HG02870 (cell line): ENCODE measurements at regions not wholly inside any gene's neighbourhood (a gene's known extent, or its start where the extent isn't known, plus 50 kb on each side); places are given as distances from the start of the nearest gene placed in this dataset.

ENCODE experiments used
- ATAC-seq: cut with Tn5 transposase; IDR thresholded peaks from one replicate; pipeline ENCODE4 v1.9.1; 2021; ENCODE audit warnings: mild to moderate bottlenecking, moderate library complexity; ENCODE audit not compliant: unreplicated experiment

DNA sequence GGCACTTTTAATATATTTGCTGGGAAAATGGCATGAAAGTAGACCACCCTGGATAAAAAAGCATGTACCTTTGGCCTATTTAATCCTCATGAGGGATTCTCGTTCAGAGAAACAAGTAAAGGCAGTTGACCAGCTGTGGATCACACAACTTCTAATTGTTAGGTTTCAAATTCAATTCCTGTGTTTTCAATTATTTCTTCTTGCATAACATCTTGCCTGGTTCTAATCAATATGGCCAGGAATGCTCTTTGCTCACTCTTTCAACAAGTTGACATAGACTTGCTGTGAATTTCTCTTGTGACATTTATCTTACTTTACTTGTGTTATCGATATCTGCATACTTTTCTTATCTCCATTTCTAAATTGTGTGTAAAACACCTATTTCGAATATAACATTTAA lies 211.8 kb downstream of the SLC7A11 start:
- ATAC-seq, result no peak

DNA sequence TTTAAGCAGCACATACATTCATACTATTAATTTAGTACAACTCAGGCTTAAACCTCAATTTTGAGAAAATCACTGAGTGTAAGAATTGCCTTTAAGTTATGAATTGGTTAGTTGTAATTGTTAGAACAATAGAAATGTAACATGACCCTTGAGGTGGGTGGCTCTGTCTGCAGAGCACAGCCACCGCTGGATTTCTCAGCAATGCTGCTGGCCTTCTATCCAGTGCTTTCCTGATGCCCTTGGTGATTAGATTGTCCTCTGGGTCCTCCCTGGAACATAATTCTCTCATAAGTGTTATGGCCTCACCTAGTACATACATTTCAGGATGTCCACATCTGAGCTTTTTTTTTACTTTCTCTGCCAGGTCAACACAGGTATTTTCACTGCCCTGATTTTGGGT lies 213.2 kb downstream of the SLC7A11 start:
- no peak for ATAC-seq

DNA sequence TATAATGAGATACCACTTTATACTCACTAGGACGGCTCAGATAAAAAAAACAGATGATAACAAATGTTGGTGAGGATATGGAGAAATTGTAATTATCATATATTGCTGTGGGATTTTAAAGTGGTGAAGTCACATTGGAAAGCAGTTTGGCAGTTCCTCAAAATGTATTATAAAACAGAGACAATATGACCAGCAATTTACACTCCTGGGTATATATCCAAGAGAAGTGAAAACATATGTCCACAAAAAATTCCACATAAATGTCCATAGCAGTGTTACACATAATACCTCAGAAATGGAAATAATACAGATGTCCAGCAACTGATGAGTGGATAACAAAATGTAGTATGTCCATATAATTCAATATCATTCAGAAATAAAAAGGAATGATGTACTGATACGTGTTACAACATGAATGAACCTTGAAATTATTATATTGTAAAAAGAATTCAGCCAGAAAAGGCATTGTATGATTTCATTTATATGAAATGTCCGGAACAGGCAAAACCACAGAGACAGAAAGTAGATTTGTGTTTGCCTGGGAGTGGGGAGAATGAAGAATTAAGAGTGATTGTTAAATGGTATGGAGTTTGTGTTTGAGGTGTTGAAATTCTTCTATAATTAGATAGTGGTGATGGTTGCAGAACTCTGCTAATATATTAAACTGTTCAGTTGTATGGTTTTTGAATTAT lies 220.9 kb downstream of the SLC7A11 start:
- no peak for ATAC-seq

DNA sequence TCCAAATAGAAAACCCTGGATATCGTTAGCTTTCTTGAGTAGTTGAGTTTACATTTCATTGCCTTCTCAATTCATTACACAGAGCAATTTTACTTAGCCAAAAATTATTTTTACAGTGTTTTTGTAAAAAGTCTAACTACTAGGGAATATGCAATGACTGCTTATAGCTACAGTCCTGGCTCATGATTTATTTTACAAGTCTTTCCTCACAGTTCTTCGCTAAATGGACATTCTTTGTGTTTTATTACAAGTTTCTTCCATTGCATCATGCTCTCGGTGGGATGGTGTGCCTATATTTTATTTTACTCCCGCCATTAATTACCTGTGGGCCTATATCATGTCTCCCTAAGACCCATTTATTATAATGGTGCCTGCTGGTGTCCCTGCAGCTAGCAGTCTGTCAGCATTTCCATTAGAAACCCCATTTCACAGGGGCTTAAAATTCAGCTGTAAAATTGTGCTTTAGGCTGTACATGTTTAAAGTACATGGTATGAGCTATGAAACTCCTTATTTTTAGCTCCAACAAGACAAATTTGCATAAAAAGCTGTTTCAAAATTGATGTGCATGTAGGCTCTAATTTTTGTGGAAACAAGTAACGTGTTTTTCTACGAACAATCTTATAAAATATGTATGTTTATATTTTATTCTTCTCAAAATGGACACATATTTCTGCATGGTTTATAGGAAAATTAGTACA lies 227.4 kb downstream of the SLC7A11 start:
- ATAC-seq, result no peak

DNA sequence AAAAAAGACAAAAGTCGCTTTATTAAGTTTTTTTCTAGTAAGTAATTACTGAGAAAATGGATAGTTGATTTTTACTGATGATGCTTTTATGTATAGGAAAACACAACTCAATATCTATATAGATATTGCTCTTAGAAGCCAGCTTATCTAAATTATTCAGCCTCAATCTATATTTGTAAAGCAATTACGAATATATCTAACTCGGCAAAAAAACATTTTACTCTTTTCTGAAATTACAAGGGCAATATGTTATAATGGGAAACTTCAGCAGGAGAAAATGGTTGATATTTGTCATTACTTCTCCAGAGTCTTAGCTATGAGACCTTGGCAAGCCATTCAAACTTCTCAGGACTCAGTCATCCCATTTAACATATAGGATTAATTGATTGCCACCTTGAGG lies 228.5 kb downstream of the SLC7A11 start:
- ATAC-seq, result no peak

DNA sequence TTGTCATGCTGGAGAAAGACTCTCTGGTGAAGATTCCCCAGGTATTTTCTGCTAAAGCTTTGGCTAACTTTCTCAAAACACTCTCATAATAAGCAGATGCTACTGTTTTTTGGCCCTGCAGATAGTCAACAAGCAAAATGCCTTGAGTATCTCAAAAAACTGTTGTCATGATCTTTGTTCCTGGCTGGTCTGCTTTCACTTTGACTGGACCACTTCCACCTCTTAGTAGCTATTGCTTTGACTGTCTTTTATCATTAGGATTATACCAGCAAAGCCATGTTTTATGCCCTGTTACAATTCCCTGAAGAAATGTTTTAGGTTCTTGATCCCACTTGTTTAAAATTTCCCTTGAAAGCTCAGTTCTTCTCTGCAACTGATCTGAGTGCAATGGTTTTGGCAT lies 231.5 kb downstream of the SLC7A11 start:
- ATAC-seq, result peak; percentile 85

DNA sequence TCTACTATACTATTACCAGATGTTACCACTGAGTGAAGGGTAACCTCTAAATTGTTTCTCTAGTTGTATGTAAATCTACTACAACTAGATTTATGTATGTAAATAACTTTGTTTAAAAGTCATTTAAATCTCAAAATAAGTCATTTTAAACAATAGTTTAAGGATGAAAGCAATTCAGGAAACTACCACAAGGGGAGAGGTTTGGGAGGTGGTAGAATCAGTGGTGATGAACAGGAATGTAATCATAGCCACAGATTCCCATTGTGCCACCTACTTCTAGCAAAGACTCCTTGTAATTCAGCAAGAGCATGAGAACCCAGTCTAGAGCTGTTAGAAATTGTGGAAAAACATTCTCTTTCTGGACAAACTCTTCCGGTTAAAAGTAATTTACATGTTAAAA lies 234.6 kb downstream of the SLC7A11 start:
- no peak for ATAC-seq

DNA sequence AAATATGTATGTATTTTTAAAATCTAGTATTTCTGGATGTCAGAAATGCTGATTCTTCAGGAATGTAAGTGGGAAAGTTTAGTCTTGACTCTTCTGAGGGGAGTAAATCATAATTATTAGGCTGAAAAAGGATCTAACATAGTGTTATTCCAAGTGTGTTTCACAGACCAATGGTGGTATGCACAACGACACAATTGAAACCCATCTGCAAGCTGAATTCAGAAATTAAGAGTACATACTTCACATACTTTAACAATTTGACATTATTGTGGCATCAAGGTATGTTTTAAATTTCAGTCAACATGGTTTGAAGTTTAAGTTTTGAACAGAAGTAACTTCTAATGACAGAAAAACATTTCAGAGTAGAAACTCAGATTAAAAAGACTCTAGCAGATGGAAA lies 236.7 kb downstream of the SLC7A11 start:
- ATAC-seq, result no peak

DNA sequence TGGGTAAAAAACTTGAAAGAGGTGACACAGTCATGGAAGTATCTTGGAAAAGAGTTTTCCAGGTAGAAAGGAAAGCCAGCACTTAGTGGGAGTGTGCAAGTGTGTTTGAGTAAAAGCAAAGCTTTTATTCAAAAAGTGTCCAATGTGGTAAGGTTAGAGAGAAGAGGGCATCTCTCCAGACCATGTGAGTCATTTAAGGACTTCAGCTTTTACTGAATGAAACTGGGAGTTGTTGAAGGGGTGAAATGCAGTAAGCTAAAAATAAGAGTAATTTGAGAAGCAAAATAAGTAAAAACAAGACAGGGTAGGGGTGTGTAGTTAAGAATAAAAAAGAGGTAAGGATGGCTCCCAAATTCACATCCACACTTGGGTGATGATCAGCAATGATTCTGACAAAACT lies 238.9 kb downstream of the SLC7A11 start:
- peak; percentile 100 for ATAC-seq

DNA sequence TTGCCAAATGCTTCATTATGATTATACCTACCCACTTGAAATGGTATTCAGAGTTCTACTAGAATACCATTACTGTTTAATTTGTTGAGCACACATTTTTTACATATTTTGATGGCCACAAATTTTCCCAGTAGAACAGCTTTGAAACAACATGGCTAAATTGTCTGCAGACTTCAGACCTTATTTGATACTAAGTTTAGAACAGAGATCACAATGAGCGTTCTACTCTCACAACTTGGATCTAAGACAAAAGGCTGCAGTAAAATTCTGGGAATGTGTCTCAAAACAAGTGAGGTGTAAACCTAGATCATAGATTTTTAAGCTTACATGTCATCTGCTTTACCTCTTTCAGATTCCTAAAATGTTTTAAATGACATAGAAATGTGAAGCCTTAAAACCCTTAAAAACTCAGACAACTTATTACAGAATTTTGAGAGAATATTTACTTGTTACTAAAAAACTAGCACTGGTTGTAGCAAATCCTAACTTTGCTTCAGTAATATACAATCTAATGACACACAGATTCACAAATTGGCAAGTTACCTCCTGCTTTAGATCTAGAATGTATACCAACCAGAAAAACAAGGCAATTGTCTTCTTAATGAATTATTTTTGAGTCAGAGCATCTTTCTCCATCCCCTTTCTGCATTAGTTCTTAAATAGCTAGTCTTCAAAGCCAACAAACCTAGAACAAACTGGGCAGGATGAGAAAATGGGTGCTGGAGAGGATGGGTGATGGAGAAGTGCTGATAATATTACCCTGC lies 243.3 kb downstream of the SLC7A11 start:
- ATAC-seq, result no peak

DNA sequence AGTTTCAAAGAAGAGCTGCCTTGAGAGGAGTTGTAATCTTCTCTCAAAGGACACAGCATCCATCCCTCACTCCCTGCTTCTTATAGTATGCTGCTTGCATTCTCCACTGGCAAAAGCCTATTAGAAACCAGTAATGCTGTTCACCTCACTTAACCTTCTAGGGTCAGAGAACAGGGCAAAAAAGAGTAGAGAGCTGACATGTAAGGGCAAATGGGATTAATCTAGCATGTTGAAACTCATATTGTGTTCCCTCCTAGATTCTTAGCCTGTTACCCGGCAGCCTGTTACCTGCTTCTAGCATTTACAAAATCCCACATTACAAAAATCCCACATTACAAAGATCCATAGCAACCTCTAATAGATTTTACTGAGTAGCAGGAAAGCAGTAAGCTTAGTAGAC lies 244.7 kb downstream of the SLC7A11 start:
- no peak for ATAC-seq

DNA sequence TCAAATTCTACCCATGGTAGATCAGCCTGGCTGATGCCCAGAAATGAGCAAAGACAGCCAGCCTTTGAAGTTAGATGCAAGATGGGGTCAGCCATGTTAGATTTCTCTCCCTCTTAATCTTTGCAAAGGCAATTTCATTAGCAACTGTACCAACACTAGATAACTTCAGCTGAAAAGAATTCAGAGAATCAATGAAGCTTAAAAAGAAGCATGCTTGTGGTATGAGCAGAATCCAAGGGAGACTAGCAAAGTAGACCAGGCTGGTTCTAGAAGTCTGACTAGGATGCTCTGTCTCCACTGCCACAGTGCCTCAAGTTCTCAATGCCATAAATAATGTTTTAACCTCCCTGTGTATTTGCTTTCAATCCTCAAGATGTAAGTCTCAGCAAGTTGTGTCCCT lies 247.3 kb downstream of the SLC7A11 start:
- no peak for ATAC-seq

DNA sequence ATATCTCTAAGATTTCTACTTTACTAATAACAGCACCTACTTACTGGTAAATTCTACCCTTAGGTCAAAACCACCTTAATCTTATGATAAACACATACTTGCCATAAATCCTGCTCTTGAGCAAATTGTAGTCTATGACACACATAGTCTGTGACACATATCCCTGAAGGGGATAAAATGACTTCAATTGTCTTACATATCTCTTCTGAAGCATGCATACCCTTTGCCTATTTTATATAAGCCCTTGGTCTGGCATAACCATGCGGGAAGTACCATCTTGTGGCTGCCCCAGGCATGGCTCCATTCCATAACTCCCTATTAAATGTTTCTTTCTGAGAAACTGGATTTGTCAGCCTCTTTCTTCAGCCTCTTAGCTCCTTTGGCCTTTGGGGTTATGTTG lies 248.9 kb downstream of the SLC7A11 start:
- peak; percentile 51 for ATAC-seq

DNA sequence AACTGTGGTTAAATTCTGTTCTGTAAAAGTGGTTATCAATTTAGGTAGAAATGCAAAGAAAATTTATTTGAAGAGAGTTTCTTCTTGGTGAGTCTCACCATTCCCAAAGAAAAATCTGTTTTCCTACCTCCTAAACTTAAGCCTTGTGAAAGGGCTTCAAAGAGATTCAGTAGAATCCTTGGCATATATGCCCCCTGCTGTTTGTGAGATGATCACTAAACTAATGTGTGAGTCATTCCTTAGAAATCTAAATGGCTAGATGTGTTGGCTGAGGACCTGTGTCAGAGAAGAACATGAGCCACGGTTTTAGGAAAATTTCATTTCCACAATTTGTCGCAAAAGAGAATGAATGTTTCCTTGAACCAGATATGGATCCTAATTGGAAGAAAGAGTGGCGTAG lies 260.9 kb downstream of the SLC7A11 start:
- ATAC-seq, result no peak

DNA sequence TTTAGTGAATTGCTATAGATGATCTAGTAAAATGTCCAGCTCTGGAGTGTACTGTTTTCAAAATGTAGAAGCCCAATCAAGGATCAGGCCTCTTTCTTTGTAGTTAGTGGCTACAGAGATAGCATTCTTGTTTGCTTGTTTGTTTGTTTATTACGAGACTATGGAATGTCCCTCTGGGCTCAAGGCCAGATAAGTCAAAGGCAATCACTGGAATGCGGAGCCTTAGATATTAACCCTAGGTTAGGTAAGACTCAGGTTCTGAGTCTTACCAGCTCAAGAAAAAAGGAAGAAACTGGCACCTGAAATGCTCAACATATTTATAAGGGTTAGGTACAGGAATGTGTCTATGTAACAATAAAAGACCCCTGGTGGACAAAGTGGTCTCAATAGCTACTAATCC lies 261.5 kb downstream of the SLC7A11 start:
- ATAC-seq, result no peak

DNA sequence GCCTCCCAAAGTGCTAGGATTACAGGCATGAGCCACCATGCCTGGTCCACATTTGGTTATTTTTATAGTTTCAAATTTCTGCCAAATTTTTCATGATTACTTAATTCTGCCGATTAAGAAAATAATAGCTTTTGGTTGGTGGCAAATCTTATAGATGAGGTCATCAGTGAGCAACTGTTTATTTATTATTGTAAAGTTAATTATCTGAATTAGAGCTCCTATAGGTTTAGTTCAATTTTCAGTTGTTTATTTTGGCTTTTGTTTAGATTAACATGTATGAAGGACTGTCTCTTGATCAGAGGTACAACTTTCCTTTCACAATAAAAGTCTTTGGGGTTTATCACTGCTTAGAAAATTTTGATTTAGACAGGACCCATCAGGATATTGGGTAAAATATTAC lies 262.2 kb downstream of the SLC7A11 start:
- ATAC-seq, result no peak

DNA sequence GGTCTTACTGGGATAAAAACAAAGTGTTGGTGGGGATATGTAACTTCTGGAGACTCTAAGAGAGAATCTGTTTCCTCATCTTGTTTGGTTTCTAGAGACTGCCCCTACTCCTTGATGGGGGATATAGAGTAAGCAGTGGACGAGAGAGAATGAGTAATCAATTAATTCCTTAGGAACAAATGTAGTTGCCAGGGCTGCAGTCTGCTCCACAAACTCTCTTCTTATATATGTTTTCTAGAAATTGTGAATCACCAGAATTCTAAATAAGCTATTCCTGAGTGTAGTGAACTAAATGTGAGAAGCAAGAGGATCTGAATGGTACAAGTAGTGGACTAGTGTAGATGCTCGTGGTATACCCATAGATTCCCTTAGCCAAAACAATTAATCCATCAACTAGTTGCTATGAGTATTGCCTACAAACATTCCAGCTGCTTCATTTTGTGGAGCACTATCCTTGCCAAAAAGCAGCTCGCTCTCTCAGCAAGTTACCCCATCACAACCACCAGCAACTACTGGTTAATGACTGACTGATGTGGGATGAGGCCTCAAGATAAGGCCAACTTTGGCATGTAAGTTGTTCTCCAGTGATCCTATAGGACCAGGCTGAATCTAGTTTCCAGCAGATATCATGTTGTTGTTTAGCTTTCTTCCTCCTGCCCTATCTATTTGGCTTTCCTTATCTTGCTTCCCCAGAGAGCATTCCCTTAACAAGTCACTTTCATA lies 273.0 kb downstream of the SLC7A11 start:
- ATAC-seq, result no peak

DNA sequence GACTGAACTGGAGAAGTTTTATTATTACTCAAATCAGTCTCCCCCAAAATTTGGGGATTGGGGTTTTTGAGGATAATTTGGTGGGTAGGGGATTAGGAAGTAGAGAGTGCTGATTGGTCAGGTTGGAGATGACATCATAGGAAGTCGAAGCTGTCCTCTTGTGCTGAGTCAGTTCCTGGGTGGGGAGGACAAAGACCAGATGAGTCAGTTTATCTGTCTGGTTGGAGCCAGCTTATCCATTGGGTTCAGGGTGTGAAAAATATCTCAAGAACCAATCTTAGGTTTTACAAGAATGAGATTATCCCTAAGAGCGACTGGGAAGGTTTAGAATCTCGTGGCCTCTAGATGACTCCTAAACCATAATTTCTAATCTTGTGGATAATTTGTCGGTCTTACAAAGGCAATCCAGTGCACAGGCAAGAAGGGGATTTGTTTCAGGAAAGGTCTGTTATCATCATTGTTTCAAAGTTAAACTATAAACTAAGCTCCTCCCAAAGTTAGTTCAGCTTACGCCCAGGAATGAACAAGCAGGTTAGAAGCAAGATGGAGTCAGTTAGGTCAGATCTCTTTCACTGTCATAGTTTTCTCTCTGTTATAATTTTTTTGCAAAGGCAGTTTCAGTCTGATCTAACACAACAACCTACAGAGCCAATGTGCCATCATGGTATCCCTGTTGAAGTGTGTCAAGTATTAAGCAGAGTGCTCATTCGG lies 274.5 kb downstream of the SLC7A11 start:
- no peak for ATAC-seq

DNA sequence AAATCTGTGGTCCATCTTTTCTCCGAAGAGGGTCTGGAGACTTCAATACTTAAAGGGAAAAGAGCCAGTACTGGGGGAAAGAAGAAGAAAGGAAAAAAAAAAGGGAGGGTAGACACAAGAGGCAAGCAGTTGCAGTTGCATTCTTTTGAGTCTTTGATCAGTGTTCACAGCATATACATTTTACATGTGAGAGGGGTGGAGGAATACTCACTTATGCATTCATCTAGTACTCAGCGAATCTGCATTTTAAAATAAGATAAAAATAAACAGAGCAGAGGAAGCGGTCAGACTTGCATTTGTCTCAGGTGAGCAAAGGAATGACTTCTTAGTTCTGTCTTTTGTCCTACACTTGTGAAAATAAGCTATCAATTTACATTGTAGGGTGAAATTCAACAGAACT lies 275.6 kb downstream of the SLC7A11 start:
- ATAC-seq, result no peak

DNA sequence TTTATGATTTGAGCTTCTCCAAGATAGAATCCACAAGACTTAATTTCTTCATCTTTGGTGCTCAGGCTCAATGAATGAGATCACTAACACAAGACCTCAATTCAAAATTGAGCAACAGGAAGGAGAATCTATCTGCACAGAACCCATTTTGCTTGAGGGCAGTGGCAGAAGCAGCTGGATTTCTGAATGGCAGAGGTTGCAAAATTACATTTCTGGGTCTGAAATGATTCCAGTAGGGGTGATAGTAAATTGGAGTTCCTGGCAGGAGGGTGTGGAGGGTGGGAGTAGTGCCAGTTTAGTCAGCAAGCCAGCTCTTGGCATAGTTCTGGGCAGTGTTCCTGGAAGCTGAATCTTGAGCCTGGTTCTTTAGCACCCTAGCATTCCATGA lies 281.1 kb downstream of the SLC7A11 start:
- no peak for ATAC-seq
